Hippocampal formation (tissue), 2 donors: ENCODE measurements at regions not wholly inside any gene's neighbourhood (a gene's known extent, or its start where the extent isn't known, plus 50 kb on each side); places are given as distances from the start of the nearest gene placed in this dataset.

Source experiments
- DNase-seq, 2 donors: peaks; one replicate each; lab custom pipeline; 2025; lab: John Stamatoyannopoulos, UW

- no peak for DNase-seq
Observed at GRCh38 chr2:67462738-67463496, 65.8 kb downstream of the ETAA1 start.

- no peak for DNase-seq
Observed at GRCh38 chr2:67463810-67464209, 66.7 kb downstream of the ETAA1 start.

DNA sequence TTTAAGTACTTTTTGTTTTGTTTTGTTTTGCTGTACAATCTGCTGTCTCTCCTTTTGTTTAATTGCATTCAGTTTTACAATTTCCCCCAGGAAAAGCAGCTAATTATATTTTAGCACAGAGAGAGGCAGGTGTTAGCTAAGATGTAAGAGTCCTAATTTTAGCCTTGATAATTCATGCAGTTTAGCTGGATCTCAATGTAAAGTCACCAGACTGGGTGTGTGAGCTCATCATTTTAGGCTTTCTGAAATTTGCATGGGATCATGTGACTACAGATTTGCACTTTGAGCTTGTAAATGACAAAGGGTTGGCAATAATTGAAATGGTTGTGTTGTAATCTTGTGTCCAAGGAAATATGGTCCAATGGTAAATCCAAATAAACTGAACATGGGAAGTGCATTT is 68.5 kb downstream of the ETAA1 start:
- no peak for DNase-seq

- DNase-seq = no peak
Observed at GRCh38 chr2:67466734-67467133, 69.6 kb downstream of the ETAA1 start.

DNA sequence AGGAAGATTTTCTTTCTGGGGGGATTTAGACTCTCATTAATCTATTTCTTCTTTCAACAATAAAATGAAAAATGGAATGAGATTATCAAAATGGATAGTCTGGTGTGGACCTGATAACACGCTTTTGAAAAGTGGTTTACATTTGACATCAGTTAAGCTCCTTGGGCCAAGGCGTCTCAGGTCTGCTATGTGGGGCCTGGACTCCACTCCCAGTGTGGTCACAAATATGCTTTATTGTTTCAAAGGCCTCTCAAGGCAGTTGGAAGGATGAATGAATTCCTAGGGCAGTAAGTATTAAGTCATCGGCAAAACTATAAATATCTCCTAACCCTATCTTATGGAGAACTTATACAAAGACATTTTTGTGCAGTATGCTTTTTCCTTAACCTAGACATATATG is 74.5 kb downstream of the ETAA1 start:
- DNase-seq = no peak

- peak in 1 of 2 donors; percentile 8 for DNase-seq
Observed at GRCh38 chr2:67476809-67477790, 80.0 kb downstream of the ETAA1 start.

DNA sequence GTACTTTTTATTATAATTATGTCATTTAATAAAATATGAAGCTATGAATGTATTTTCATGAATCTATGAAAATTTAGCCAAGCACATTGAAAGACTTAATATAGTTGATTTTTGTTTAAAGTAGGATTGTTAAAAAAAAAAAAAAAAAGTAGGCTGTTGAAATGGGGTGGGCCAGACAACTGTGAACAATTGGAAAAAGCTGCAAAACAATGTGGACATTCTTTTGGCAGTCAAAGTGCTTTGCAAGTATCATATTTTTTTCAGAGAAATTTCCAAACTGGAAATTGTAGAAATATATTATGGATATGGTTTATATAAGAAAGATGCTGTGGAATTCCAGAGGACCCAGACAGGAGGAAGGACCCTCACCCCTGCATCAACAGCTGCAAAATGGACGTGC is 82.1 kb downstream of the ETAA1 start:
- DNase-seq = no peak

- no peak for DNase-seq
Observed at GRCh38 chr2:67485431-67485830, 88.3 kb downstream of the ETAA1 start.

DNA sequence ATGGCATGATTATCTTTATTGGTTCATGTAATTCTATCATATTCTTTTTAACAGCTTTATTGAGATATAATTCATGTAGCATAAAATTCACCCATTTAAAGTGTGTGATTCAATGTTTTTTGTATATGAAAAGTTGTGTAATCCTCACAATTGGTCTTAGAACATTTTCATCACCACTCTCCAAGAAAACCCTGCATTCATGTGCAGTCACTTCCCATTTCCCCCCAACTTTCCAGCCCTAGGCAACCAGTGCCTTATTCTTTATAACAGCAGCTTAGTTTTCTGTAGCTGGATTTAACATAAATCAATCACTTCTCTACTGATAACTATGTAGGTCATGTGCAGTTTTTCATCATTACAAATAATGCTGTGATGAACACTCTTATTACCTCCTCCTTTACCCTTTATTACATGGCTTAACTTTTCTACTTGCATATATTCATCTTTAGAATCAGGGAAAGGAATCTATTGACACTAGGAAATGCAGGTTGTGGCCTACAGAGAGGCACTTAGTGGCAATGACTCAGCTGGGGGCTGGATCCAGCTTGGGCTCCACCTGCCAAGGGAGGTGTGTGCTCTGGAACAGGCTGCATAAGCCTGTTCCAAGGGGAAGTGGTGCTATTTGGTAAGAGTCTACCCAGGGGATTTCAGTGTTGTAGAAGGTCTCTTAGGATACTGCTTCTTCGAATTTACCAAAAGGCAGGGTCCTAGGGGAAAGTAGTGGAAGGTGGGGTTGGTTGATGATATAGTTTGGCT is 89.1 kb downstream of the ETAA1 start:
- no peak for DNase-seq

DNA sequence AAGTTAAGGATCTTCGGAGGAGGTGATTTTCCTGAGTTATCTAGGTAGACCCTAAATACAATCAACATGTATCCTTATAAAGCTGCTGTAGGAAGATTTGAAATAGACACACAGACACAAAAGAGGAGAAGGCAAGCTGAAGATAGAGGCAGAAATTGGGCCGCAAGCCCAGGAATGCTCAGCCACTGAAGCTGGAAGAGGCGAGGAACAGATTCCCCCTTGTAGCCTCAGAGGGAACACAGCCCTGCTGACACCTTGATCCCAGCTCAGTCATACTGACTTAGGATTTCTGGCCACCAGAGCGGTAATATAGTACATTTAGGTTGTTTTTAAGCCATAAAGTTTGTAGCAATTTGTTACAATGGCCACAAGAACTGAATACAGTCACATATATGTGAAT is 90.9 kb downstream of the ETAA1 start:
- DNase-seq = no peak

DNA sequence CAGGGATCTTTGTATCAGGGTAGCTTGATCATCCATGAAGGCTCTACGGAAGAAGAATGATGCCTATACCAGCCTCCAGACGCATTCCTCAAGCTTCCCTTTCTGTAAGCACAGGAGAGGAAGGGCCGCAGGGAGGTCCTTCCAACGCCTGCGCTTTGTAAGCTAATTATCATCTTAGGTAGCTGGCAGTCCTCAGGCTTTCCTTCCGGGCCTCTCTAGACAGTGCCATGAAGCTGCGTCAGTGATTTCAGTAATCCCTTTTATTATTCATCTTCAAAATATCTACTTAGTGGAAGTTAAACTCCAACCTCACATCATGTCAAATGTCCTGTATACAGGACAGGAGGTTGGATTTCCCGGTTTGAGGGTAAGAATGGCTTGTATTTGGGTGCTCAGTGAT is 92.3 kb downstream of the ETAA1 start:
- no peak for DNase-seq

DNA sequence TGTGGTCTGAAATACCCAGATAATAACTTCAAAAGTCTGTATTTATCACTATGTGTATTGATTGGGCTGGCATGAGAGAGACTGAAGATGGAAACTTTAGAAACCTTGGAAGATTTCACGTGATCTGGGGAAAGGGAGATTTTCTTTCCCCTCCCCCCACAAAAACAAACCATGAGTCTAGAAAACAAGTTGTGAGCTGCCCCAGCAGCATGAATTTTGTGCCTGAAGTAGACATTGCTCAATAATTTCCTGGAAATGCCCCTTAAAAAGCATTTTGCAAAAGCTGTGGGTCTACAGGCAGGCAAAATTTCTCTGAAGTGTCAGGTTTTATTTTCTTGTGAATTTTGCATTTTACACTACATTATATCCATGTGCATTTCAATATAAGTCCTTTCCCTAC is 101.8 kb downstream of the ETAA1 start:
- DNase-seq = no peak

DNA sequence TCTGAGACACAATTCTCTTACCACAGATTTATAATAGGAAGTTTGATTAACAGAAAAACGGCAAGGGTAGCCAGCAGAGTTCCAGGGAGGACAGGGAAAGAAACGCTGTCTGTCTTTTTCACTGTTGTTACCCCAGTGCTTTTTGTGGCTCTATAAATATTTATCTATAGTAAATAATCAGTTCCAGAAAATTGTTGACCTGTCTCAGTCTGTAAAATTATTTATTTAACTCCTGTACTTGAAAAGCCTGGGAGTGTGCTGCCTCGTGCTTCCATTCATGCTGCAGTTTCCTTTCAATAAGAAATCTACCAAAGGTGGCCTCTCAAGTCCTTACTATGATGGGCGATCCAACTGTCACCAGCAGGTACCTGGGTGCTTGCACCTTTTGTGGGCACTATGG is 102.9 kb downstream of the ETAA1 start:
- no peak for DNase-seq

DNA sequence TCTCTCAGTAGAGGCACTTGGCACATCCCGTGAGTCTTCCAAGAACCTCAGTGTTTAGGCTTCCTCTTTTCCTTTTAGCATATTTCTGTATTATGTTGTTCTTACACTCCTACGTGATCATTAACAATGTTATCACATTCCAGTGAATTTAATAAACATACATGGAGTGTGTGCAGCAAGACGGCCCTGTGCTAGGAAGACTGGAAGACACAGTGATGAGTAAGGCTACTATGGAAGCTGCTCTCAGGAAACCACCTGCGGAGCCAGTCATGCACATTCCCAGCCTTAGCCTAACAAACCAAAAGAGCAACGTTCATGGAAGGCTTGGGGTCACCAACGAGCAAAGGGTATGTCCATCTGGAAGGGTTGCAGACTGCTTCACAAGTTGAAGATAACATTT is 103.4 kb downstream of the ETAA1 start:
- DNase-seq = no peak

DNA sequence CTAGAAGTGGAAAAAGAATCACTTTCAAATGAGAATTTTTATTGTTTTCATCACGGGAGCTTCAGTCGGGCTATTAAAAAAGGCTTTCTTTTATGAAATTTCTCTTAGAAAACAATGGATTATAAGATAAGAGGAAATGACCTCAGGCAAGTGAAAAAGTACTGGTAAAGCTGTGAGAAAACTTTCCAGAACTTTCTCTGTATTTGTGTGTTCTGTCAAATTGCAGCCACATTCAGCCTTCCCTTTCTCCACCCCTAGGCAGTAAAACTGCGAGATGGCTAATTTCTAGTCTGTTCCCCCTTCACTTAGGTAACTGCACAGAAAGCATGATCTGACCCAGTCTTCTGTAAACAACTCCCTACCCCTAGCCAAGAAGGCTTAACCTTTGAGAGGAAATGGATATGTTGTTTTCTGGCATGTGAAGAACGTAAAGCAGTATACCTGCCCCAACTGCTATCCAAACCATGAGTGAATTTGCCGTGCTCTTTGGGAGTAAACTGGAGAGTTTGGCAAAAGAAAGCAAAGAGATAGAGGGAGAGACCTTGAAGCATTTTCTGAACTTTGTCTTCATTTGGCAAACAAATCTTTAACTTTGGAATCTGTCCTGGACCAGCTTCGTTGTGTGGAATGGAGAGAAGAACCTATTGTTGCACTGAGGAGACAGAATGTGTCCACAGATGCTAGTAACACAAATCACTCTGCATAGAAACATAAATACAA is 105.4 kb downstream of the ETAA1 start:
- DNase-seq = no peak

GRCh38 chr2:67503066-67503795 is 106.1 kb downstream of the ETAA1 start:
- DNase-seq = no peak

DNA sequence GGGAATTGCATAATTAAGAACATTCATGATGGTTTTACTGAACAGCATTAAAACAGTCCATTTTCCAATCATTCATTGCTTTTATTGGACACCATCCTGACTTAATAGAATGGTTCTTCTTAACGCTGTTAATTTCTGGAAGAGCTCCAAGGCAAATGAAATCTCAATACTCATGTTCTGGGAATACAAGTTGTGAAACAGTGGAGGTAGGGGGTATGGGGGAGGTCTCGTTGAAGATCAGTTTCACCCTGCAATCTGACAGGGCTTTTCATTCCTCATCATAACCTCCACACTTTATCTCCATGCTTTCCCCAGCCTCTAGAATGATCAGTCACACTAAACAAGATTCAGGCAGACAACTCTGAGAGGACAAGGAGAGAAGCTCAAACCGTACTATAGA is 113.6 kb downstream of the ETAA1 start:
- DNase-seq = no peak

GRCh38 chr2:67514515-67514914 is 117.4 kb downstream of the ETAA1 start:
- DNase-seq = no peak

- no peak for DNase-seq
Observed at GRCh38 chr2:67515056-67515455, 117.9 kb downstream of the ETAA1 start.

DNA sequence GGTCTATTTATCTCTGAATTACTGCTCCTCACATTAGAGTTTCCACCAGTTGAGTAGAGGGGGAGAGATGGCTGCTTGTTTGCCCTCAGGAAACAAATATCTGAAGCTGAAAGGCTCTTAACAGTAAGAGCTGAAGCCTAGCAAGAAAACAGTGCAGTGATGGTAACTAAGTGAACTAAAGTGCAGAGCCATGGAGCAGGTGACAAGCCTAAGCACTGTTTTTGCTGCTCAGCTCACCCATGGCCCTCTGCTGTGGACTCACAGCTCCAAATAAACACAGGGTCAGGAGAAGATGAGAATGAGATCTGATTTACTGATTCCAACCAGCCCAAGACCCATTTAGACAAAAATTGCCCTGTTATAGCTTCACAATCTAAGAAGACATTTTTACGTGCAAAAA is 118.4 kb downstream of the ETAA1 start:
- no peak for DNase-seq

- no peak for DNase-seq
Observed at GRCh38 chr2:67516362-67516761, 119.2 kb downstream of the ETAA1 start.
